ENCODE measurements at regions not wholly inside any gene's neighbourhood (a gene's known extent, or its start where the extent isn't known, plus 50 kb on each side); places are given as distances from the start of the nearest gene placed in this dataset.

DNA sequence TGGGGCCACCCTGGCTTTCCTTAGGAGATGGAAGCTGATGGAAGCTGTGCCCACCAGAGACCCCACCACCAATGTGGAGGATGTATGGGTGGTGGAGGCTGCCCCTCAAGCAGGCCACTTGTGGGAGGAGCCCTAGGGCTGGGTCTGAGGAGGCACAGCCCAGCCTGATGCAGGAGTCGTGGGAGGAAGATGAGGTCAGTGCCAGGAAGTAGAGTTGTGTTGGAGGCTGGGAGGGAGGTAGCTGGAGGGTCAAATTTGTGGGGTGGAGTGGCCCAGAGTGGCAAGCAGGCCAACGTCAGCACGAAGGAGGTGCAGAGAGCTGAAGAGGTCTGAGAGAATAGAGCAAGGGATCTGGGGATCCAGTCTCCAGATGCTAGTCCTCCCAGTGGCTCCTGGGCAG is 119.0 kb upstream of the USP24 start:
- no peak for TF ChIP-seq EZH2 (IDR thresholded peaks at IDR 0.05)
- no peak for TF ChIP-seq POLR2AphosphoS5 (IDR thresholded peaks at IDR 0.05; ENCODE audit: borderline replicate concordance, low read depth, low read length)
